ENCODE measurements at regions not wholly inside any gene's neighbourhood (a gene's known extent, or its start where the extent isn't known, plus 50 kb on each side); places are given as distances from the start of the nearest gene placed in this dataset.

DNA sequence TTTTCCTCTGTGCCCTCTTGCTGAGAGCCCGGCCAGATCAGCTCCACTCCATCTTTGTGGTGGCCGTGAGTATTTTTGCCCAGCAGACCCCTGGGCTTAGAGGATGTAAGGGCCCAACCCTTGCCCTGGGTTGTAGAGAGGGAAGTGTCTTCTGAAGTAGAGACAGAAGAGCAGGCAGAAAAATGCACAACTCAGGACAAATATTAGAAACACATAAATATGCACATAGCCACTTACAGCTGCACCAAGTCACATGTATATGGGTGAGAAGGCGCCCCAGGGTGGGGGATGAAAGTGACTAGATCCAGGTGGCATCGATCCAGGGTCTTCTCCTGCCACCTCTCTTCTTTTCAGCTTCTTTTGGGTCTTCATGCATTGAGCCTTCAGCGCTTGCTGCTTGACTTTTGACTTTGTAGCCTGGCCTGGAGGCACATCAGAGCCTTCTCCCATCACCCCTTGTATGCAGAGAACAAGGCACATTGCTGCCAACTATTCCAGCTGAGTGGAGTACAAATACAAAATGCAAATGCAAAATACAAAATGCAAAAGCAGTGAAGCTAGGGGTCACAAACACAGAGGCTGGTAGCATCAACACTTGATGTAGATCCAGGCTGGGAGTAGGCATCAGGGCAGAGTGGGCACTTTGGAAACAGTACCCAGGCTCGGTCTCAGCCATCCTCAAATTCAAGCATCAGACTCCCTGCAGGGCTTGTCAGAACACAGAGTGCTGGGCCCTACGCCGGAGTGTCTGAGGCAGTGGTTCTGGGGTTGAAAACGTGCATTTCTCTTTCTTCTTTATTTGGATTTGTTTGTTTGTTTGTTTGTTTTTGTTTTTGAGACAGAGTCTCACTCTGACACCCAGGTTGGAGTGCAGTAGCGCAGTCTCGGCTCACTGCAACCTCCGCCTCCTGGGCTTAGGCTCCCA lies 133.0 kb downstream of the ASB7 start:
- DNase-seq (ENCODE audit: low read depth, low spot score) = no peak

- no peak for DNase-seq (ENCODE audit: low read depth, low spot score)
Observed at GRCh38 chr15:100737214-100737613, 134.8 kb downstream of the ASB7 start.

DNA sequence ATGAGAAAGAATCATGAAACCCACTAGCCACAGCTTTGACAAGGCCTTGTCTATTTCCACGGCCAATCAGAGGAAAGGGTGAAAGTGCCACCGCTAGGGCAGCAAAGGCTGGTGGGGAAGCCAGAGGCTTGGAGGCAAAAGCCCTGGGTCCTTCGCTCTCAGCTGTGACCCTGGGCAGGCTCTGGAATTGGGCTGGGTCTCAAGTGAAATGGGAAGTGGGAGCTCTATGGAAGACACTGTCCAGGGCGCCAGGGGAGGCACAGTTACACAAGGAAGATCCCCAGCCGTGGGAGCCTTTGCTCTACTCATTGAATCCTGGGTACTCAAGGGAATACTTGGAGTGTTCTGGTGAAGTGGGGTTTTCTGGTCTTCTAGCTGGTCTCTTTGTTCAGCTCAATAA lies 136.2 kb downstream of the ASB7 start:
- no peak for DNase-seq (ENCODE audit: low read depth, low spot score)

DNA sequence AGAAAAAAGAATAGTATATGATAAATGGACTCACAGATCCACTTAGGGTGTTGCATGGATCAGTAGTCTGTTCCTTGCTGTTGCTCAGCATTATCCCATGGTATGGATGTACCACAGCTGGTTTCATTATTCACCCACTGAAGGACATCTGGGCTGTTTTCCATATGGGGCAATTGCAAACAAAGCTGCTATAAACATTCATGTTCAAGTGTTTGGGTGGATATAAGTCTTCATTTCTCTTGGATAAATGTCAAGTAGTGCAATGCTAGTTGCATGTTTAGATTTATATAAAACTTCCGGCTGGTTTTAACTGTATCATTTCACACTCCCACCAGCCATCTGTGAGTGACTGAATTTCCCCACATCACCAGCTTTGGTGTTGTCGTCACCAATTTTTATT lies 137.7 kb downstream of the ASB7 start:
- no peak for DNase-seq (ENCODE audit: low read depth, low spot score)

- DNase-seq (ENCODE audit: low read depth, low spot score) = no peak
Observed at GRCh38 chr15:100751585-100751984, 128.0 kb upstream of the ALDH1A3 start.

GRCh38 chr15:100753503-100753902 lies 126.1 kb upstream of the ALDH1A3 start:
- DNase-seq (ENCODE audit: low read depth, low spot score) = no peak

DNA sequence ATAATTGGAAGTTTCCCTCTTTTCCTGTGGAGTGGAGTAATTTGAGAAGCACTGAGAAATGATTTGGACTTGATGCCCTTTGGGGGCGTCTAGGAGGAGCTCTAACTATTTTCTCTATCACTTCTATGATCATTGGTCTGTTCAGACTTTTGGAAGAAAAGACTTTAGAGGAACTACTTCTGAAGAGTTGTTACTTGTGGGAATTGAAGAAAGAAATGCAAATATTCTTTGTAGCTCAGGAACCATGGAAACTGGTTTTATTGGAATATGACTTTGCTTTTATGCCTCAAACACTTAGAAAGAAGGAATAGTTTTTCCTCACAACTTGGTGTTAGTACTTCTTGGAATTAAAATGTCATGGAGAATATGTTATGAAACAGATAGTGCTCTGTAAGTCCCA lies 122.0 kb upstream of the ALDH1A3 start:
- no peak for DNase-seq (ENCODE audit: low read depth, low spot score)

DNA sequence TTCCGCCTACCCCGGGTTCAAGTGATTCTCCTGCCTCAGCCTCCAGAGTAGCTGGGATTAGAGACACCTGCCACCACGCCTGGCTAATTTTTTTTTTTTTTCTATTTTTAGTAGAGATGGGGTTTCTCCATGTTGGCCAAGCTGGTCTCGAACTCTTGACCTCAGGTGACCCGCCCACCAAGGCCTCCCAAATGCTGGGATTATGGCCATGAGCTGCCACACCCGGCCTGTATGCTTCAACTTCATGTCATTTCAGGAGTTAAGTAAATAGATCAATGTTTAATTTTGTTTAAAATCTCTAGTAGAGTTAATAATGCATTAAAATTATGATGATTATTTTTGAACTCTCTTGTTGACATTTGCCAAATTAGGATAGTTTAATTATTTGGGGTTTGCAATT lies 121.1 kb upstream of the ALDH1A3 start:
- DNase-seq (ENCODE audit: low read depth, low spot score) = no peak

DNA sequence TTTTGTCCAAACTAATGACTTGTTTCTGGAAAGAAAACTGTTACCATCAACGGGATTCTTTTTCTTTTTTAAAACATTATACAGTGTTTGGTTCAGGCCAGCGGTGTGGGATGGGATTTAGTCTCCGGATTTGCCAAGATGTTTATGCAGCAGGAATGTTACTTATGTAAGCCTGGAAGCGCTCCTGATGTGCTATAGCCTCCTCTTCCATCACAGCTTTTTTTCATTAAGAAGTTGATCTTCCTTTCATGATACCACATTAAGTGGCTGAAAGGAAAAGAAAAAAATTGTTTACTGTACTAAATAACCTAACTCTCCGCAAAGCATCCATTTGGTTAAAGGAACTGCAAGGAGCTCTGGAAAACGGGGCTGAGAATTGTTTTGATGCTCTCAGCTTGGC lies 120.5 kb upstream of the ALDH1A3 start:
- no peak for DNase-seq (ENCODE audit: low read depth, low spot score)

DNA sequence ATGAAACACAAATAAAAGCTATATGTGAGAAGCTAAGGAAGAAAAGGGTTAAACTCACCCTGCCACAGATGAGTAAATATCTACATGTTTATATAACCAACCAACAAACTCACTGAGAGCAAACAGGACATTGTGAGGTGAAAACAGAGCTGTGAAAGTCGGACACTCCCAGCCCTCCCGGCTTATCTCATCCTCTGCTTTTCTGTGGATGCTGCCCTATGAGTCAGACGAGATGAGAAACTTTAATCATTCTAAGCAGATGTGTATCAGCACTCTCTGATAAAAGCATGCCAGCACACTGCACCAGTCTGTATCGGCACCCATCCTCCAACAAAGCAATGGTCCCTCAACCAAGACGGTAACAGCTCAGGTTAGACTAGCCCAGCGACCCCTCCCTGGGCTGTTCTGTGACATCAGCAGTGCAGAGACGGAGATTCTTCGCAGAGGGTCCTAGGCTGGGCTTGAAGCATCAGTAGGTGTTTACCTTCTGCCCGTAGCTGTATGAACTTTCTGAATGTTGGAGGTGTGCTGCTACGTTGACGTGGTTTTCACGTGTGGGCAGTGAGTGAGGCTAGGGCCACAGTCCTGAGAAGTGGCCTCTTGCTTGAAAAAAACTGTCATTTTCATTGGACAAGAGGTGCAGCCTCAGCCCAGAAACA lies 119.8 kb upstream of the ALDH1A3 start:
- no peak for DNase-seq (ENCODE audit: low read depth, low spot score)

GRCh38 chr15:100760357-100760903 lies 119.2 kb upstream of the ALDH1A3 start:
- no peak for DNase-seq (ENCODE audit: low read depth, low spot score)

- no peak for DNase-seq (ENCODE audit: low read depth, low spot score)
Observed at GRCh38 chr15:100761290-100761935, 118.2 kb upstream of the ALDH1A3 start.

- no peak for DNase-seq (ENCODE audit: low read depth, low spot score)
Observed at GRCh38 chr15:100762289-100762688, 117.3 kb upstream of the ALDH1A3 start.

DNA sequence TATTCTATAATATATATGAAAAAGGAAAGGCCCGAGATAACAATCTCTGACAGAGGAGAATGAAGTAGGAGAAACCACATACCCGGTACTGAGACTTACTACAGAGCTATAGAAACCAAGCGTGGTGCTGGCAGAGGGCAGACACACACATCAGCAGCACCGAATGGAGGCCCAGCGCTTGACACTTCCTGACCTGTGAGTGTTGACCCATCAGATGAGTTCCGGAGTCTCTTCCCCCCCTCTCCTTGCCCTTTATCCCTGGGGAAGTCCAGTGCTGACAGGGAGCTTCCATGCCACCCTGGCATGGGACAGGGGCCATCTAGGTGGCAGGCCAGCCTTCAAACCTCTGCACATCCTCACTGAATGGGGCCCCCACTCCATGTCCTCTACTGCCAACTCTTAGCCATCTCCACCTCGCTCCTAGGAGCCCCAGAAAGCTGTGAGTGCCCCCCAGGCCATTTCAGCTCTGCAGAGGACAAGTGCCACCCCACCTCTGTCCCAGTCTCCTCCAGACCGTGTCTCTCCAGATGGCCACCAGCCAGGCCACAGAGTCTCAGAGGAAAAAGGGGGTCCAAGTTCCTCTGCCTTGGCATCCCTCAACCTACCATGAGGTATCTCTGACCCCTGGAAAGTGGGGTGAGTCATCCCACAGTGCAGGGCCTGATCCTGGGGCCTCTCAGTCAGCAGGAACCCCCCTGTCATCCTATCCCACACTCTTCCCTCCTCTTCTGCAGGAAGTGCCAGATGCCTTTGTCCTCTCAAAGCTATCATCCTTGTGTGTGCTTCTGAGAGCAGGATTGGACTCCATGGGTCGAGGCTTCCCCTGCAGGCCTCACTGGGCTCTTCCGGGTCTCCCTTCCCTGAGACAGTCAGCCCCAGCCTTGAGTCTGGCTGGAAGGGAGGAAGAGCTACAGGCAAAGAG lies 116.5 kb upstream of the ALDH1A3 start:
- no peak for DNase-seq (ENCODE audit: low read depth, low spot score)

- no peak for DNase-seq (ENCODE audit: low read depth, low spot score)
Observed at GRCh38 chr15:100763835-100764750, 115.5 kb upstream of the ALDH1A3 start.

DNA sequence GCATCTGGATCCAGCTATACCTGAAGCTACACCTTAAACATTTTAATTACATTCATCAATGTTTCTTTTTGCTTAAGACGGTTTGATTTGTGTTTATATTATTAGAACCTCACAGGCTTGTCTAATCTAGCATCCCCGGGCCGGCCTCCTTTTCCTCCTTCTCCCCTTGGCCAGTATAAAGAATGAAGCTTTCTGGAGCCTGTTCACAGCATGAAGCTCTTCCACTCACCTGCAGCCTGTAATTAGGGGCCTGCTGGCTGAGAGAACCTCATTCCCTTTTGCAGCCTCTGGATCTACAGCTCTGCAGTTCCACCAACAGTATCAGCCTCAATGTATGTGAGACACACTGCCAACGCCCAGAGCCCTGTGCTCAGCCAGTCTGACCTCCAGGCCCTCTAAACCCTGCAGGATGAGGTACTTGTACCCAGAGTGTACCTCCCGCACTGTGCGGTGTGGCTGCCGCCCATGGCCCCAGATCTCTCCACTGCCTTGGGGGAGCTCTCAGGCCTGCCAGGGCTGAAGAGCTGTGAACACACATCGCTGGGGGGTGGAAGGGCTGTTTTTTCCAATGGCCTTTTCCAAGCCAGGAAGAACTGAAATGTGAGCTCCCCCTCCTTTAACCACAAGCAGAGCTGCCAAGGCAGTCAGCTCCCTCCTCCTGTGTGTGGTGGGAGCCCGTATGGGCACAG lies 114.7 kb upstream of the ALDH1A3 start:
- DNase-seq (ENCODE audit: low read depth, low spot score) = no peak

- DNase-seq (ENCODE audit: low read depth, low spot score) = no peak
Observed at GRCh38 chr15:100765467-100766241, 114.0 kb upstream of the ALDH1A3 start.

GRCh38 chr15:100766243-100767000 lies 113.2 kb upstream of the ALDH1A3 start:
- DNase-seq (ENCODE audit: low read depth, low spot score) = no peak

All from brain pericyte (primary cell).